ENCODE measurements at regions not wholly inside any gene's neighbourhood (a gene's known extent, or its start where the extent isn't known, plus 50 kb on each side); places are given as distances from the start of the nearest gene placed in this dataset.

GRCh38 chr6:91033964-91034363 is 447.1 kb upstream of the MAP3K7 start:
- no peaks in the 10 kb centered on the region for H3K9me3 Mint-ChIP-seq
- H3T11ph ChIP-seq (ENCODE audit: low read length), result no peak overlapping the region
- H3K4ac ChIP-seq (ENCODE audit: low read depth, low read length), result no peak overlapping the region
- H3K4me3 Mint-ChIP-seq, result no peak overlapping the region
- H3K79me1 ChIP-seq (ENCODE audit: insufficient read depth, low read depth, low read length, poor library complexity, severe bottlenecking), result no peaks in the 10 kb centered on the region
- H3K27me3 ChIP-seq (ENCODE audit: insufficient read depth, low read length), result no peaks in the 10 kb centered on the region
- H3K4me1 ChIP-seq (ENCODE audit: insufficient read depth, low read length), result no peaks in the 10 kb centered on the region; the same call in 1 of the 2 replicates
- WGBS (ENCODE audit: extremely low coverage, insufficient read length, low lambda C conversion rate), result no CpG with 5 or more reads among the region's 2 CpGs
- H3K9me3 ChIP-seq (ENCODE audit: control insufficient read depth, low read depth, low read length), result no peaks in the 10 kb centered on the region
- H3K23me2 ChIP-seq (ENCODE audit: insufficient read length, low read depth, low read length, poor library complexity, severe bottlenecking), result no peaks in the 10 kb centered on the region
- no peak overlapping the region for H2BK20ac ChIP-seq (ENCODE audit: low read depth, low read length, poor library complexity, severe bottlenecking)
- peaks cover 17 to 19% of the 10 kb centered on the region in 2 experiments for H3K4me1 Mint-ChIP-seq
- no peak overlapping the region for H4K5ac ChIP-seq (ENCODE audit: insufficient read length, low read depth, low read length)
- H3K9ac ChIP-seq (ENCODE audit: extremely low read depth, insufficient read length, low read length), result no peak overlapping the region
- H3K27me3 Mint-ChIP-seq (ENCODE audit: low read depth), result no peaks in the 10 kb centered on the region
- no peak overlapping the region for H4K8ac ChIP-seq (replicated peaks; ENCODE audit: insufficient read length, low read depth, low read length)
- no peak overlapping the region for H2BK15ac ChIP-seq (ENCODE audit: low read depth, low read length)
- H4K91ac ChIP-seq (ENCODE audit: insufficient read length, low read depth, low read length), result no peak overlapping the region
- no peak overlapping the region for H3K27ac Mint-ChIP-seq
- H2BK12ac ChIP-seq (ENCODE audit: insufficient read length, low read depth, low read length), result no peak overlapping the region
- H2AFZ ChIP-seq (ENCODE audit: low read length), result no peak overlapping the region
- no peak overlapping the region for H3K14ac ChIP-seq (ENCODE audit: insufficient read depth, low read length)
- no peak overlapping the region for H2BK5ac ChIP-seq (ENCODE audit: insufficient read length, low read length)
- H4K20me1 ChIP-seq (ENCODE audit: control insufficient read depth, insufficient read depth, insufficient read length), result no peaks in the 10 kb centered on the region
- no peak overlapping the region for H3K4me2 ChIP-seq (ENCODE audit: insufficient read depth, insufficient read length, low read length)
- H3K27ac ChIP-seq (ENCODE audit: insufficient read length, low read depth, low read length), result no peak overlapping the region
- no peaks in the 10 kb centered on the region for H3K79me2 ChIP-seq (ENCODE audit: insufficient read depth, low read length)
- no peak for DNase-seq
- no peaks in the 10 kb centered on the region for H3K36me3 Mint-ChIP-seq (ENCODE audit: insufficient read depth in 1 of 3, low read depth in 3 of 3)
- H2AK5ac ChIP-seq (ENCODE audit: insufficient read length, low read length), result no peak overlapping the region
- no peak overlapping the region for H2BK120ac ChIP-seq (ENCODE audit: low read depth, low read length, poor library complexity, severe bottlenecking)
- TF ChIP-seq, protein P1, sequence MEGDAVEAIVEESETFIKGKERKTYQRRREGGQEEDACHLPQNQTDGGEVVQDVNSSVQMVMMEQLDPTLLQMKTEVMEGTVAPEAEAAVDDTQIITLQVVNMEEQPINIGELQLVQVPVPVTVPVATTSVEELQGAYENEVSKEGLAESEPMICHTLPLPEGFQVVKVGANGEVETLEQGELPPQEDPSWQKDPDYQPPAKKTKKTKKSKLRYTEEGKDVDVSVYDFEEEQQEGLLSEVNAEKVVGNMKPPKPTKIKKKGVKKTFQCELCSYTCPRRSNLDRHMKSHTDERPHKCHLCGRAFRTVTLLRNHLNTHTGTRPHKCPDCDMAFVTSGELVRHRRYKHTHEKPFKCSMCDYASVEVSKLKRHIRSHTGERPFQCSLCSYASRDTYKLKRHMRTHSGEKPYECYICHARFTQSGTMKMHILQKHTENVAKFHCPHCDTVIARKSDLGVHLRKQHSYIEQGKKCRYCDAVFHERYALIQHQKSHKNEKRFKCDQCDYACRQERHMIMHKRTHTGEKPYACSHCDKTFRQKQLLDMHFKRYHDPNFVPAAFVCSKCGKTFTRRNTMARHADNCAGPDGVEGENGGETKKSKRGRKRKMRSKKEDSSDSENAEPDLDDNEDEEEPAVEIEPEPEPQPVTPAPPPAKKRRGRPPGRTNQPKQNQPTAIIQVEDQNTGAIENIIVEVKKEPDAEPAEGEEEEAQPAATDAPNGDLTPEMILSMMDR (conservative IDR thresholded peaks at IDR 0.05), result no peak
- H3K56ac ChIP-seq (ENCODE audit: insufficient read length, low read depth, low read length), result no peak overlapping the region
- H3K18ac ChIP-seq (ENCODE audit: insufficient read length, low read depth, low read length), result no peak overlapping the region
- no peak overlapping the region for H3K23ac ChIP-seq (ENCODE audit: insufficient read length, low read depth, low read length)

Measured in H9 (cell line).